Endothelial cell of umbilical vein (primary cell): ENCODE measurements at regions not wholly inside any gene's neighbourhood (a gene's known extent, or its start where the extent isn't known, plus 50 kb on each side); places are given as distances from the start of the nearest gene placed in this dataset.

Source experiments
- BruUV-seq: library from RNA; stranded (reverse); fragments of 400-500 nt; replicated peaks from 2 replicates; lab custom pipeline; 2021; lab: Mats Ljungman, UMichigan
- CTCF ChIA-PET: fragments of 300-600, 350-600 bp; sonication (Branson Sonifier 250); formaldehyde crosslinking; loops from one replicate; lab custom pipeline; 2021; ENCODE audit warnings: antibody characterized with exemption, inconsistent platforms; lab: Charles Lee
- POLR2A ChIA-PET: fragments of 300-600, 350-600 bp; sonication (Branson Sonifier 250); formaldehyde crosslinking; loops from one replicate; lab custom pipeline; 2021; ENCODE audit warnings: antibody characterized with exemption, inconsistent platforms; lab: Charles Lee
- DNase-seq: peaks from one replicate; pipeline ENCODE4 v3.0.0-alpha.2; 2011; ENCODE audit warnings: low read depth, low spot score
- FAIRE-seq: peaks from 2 replicates; lab custom pipeline; 2011; peaks lifted over from hg19 to GRCh38; lab: Jason Lieb, UNC
- H2AFZ ChIP-seq: 2 replicates; pipeline ENCODE4 v1.6.0; 2012; ENCODE audit warnings: low read depth, low read length, control low read depth, inconsistent platforms
- H3K27ac ChIP-seq: 2 replicates; pipeline ENCODE4 v1.5.1; 2011; ENCODE audit warnings: low read depth, mild to moderate bottlenecking, control low read depth, low read length, moderate library complexity; ENCODE audit not compliant: insufficient read depth
- H3K27me3 ChIP-seq, 2 experiments: 2 replicates each; pipeline versions ENCODE4 v1.6.0 to v1.6.1; 2011; ENCODE audit warnings: low read length in 2 of 2, mixed read lengths in 1 of 2; ENCODE audit not compliant: control insufficient read depth in 2 of 2, insufficient read depth in 2 of 2
- H3K36me3 ChIP-seq, 2 experiments: 2 replicates in 1 of 2; 3 replicates in 1 of 2; pipeline ENCODE4 v1.5.1; 2011; ENCODE audit warnings: low read length in 2 of 2, mild to moderate bottlenecking in 1 of 2, moderate library complexity in 1 of 2; ENCODE audit not compliant: control insufficient read depth in 2 of 2, insufficient read depth in 2 of 2; ENCODE audit errors: extremely low read depth in 1 of 2
- H3K4me1 ChIP-seq: 3 replicates; pipeline ENCODE4 v1.5.1; 2011; ENCODE audit warnings: mild to moderate bottlenecking, low read length; ENCODE audit not compliant: control insufficient read depth, insufficient read depth; ENCODE audit errors: extremely low read depth
- H3K4me2 ChIP-seq: 2 replicates; pipeline ENCODE4 v1.6.1; 2011; ENCODE audit warnings: low read length, control low read depth, mixed read lengths; ENCODE audit not compliant: insufficient read depth
- H3K4me3 ChIP-seq, 3 experiments: fragments of 200-600 bp in 1 of 3; sonication (generic), shearing (Covaris generic) in 1 of 3; replicated peaks in 1 of 3; 2 replicates each; pipeline ENCODE4 v1.5.1; 2011 to 2016; ENCODE audit warnings: control low read depth in 3 of 3, low read length in 3 of 3, mild to moderate bottlenecking in 2 of 3, inconsistent platforms in 1 of 3, low read depth in 1 of 3, moderate library complexity in 1 of 3; ENCODE audit not compliant: insufficient read depth in 1 of 3
- H3K79me2 ChIP-seq: 2 replicates; pipeline ENCODE4 v1.6.0; 2012; ENCODE audit warnings: low read length, inconsistent platforms; ENCODE audit not compliant: control insufficient read depth, insufficient read depth
- H3K9ac ChIP-seq: replicated peaks from 2 replicates; pipeline ENCODE3; 2011; ENCODE audit warnings: low read length, control low read depth; ENCODE audit not compliant: insufficient read depth; ENCODE audit errors: extremely low read depth
- H3K9me1 ChIP-seq: replicated peaks from 3 replicates; pipeline ENCODE4 v1.6.0; 2011; ENCODE audit warnings: mild to moderate bottlenecking, low read length; ENCODE audit not compliant: control insufficient read depth, insufficient read depth; ENCODE audit errors: extremely low read depth
- H3K9me3 ChIP-seq: replicated peaks from 2 replicates; pipeline ENCODE4 v1.5.1; 2012; ENCODE audit warnings: low read length, inconsistent platforms; ENCODE audit not compliant: control insufficient read depth, insufficient read depth
- H4K20me1 ChIP-seq: replicated peaks from 2 replicates; pipeline ENCODE3; 2011; ENCODE audit warnings: mild to moderate bottlenecking, low read length; ENCODE audit not compliant: control insufficient read depth, insufficient read depth; ENCODE audit errors: extremely low read depth
- CTCF ChIP-seq, 2 donors: IDR thresholded peaks; 1 replicate in 1 of 2; 2 replicates in 1 of 2; pipeline ENCODE4 v1.5.1; 2011; ENCODE audit warnings: low read length in 2 of 2, mild to moderate bottlenecking in 2 of 2, moderate library complexity in 2 of 2, control low read depth in 1 of 2, inconsistent platforms in 1 of 2, low read depth in 1 of 2; ENCODE audit not compliant: insufficient read depth in 1 of 2; ENCODE audit errors: extremely low read depth in 1 of 2
- EZH2 ChIP-seq: IDR thresholded peaks from 2 replicates; pipeline ENCODE4 v1.6.1; 2012; ENCODE audit warnings: borderline replicate concordance, low read depth, mild to moderate bottlenecking, moderate library complexity, low read length, inconsistent platforms; ENCODE audit not compliant: severe bottlenecking
- FOS ChIP-seq: IDR thresholded peaks from 2 replicates; pipeline ENCODE4 v1.6.1; 2011; ENCODE audit warnings: mild to moderate bottlenecking, low read length, moderate library complexity, borderline replicate concordance; ENCODE audit not compliant: insufficient read depth
- JUN ChIP-seq: IDR thresholded peaks from 2 replicates; pipeline ENCODE4 v1.6.1; 2011; ENCODE audit warnings: borderline replicate concordance, low read depth; ENCODE audit not compliant: insufficient read length, insufficient read depth
- POLR2A ChIP-seq: IDR thresholded peaks from 2 replicates; pipeline ENCODE4 v1.6.1; 2012; ENCODE audit warnings: low read depth, mild to moderate bottlenecking, control low read depth, low read length
- POLR2AphosphoS5 ChIP-seq: IDR thresholded peaks from 2 replicates; pipeline ENCODE4 v1.6.1; 2012; ENCODE audit warnings: low read depth, mild to moderate bottlenecking, control low read depth, low read length, moderate library complexity; ENCODE audit not compliant: insufficient read depth
- dilution Hi-C: fragments of 300-500 bp; cut with MboI; formaldehyde crosslinking; loops from one replicate; pipeline ENCODE4 v1.15.0; 2019; ENCODE audit warnings: low sequenced_read_pairs; ENCODE audit not compliant: extremely low pct_ligation_motif_present
- intact Hi-C: fragments of 100-400 bp; cut with micrococcal nuclease; formaldehyde crosslinking; loops from one replicate; pipeline ENCODE4 v1.10.0; 2022
- TF ChIP-seq, protein P1 (sequence below): IDR thresholded peaks from 2 replicates; pipeline ENCODE4 v1.6.1; 2011; ENCODE audit not compliant: insufficient read depth, insufficient read length

GRCh38 chr16:8087146-8087545, 503.2 kb downstream of the TMEM114 start:
- peaks cover 4% of the 10 kb centered on the region for H3K9me3 ChIP-seq
- H2AFZ ChIP-seq: no peak overlapping the region
- H3K4me2 ChIP-seq: no peak overlapping the region
- H3K4me3 ChIP-seq: no peak overlapping the region
- no TSS peak for BruUV-seq
- dilution Hi-C loops (no loop called here), intact Hi-C loops (no loop called here)
- H3K9ac ChIP-seq: no peak overlapping the region
- H3K27ac ChIP-seq: no peak overlapping the region
- no peaks in the 10 kb centered on the region for H3K9me1 ChIP-seq
- FAIRE-seq (no peak), DNase-seq (no peak)
- no peaks in the 10 kb centered on the region for H3K27me3 ChIP-seq
- H3K4me1 ChIP-seq: no peaks in the 10 kb centered on the region
- no peaks in the 10 kb centered on the region for H4K20me1 ChIP-seq
- ChIA-PET CTCF (no interaction called here), POLR2A (no interaction called here)
- H3K36me3 ChIP-seq: no peaks in the 10 kb centered on the region
- H3K79me2 ChIP-seq: no peaks in the 10 kb centered on the region
- TF ChIP-seq, protein P1, sequence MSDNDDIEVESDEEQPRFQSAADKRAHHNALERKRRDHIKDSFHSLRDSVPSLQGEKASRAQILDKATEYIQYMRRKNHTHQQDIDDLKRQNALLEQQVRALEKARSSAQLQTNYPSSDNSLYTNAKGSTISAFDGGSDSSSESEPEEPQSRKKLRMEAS: no peak
- TF ChIP-seq JUN (no peak), EZH2 (no peak), POLR2A (no peak), POLR2AphosphoS5 (no peak)

DNA sequence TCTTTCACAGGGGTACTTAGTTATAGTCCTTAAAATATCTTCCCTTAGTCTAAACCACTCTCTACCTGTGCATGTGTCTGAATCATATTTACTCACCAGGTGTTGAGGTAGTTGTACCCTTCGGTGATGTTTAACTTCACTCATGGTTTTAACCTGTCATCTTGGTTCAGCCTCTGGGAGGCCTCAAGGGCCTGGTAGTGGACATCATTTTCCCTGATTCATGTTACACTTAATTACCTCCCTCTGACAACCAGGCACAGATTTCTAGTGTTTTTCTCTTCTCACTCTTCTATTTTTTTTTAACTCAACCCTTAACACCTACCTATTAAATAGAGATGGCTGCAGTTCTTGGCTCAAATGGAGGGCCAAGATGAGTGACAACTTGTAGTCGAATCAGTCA, 505.4 kb downstream of the TMEM114 start:
- Histone ChIP-seq H3K9ac (no peak overlapping the region), H3K4me3 (no peak overlapping the region), H3K4me1 (no peaks in the 10 kb centered on the region), H3K27ac (no peak overlapping the region), H3K9me3 (peaks cover 4% of the 10 kb centered on the region), H3K4me2 (no peak overlapping the region), H3K9me1 (no peaks in the 10 kb centered on the region), H3K27me3 (no peaks in the 10 kb centered on the region), H3K36me3 (no peaks in the 10 kb centered on the region), H4K20me1 (no peaks in the 10 kb centered on the region), H3K79me2 (no peaks in the 10 kb centered on the region), H2AFZ (no peak overlapping the region)
- intact Hi-C loops (no loop called here), dilution Hi-C loops (no loop called here)
- CTCF ChIA-PET: no interaction called here
- no peak for FAIRE-seq
- no TSS peak for BruUV-seq
- POLR2A ChIA-PET: no interaction called here
- TF ChIP-seq FOS (no peak), CTCF (IDR thresholded peaks at IDR 0.05; ENCODE audit: extremely low read depth in 1 of 2, insufficient read depth in 1 of 2, low read depth in 1 of 2, low read length in 2 of 2) (no peak)
- no peak for DNase-seq
